Stimulated activated CD4-positive, alpha-beta T cell treated with anti-CD3 and anti-CD28 coated beads, Interleukin-15, amount 100 ng/mL, for 48 hours (primary cell): ENCODE measurements at regions not wholly inside any gene's neighbourhood (a gene's known extent, or its start where the extent isn't known, plus 50 kb on each side); places are given as distances from the start of the nearest gene placed in this dataset.

ENCODE experiments used
- DNase-seq, 2 donors: peaks; one replicate each; pipeline ENCODE4 v3.0.0-alpha.2; 2020; ENCODE audit warnings: low read depth in 2 of 2

DNA sequence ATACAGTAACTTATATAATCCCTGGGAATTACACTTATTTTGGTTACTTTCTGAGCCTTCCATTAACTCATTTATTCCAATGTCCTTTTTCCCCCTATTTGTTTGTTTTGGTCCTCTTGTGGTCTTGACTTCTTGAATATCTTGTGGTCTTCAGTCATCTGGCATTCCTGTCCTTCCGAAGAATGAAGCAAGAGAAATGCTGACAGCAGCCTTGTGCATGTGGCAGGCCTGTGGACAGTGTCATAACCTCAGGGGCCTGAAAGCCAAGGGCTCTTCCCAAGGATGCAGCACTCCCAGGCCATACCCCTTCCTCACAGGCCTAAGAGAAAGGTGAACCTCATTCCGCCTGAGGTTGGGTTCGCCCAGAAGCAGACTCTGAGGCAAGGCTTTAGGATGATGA is 470.2 kb downstream of the DISC1 start:
- no peak for DNase-seq
